ENCODE measurements at regions not wholly inside any gene's neighbourhood (a gene's known extent, or its start where the extent isn't known, plus 50 kb on each side); places are given as distances from the start of the nearest gene placed in this dataset.
"Not testable (repeated sequence)": the region's sequence is repeated elsewhere in the genome, so short reads cannot be mapped to it uniquely, and the experiment has no call there.

- H3K27ac ChIP-seq (ENCODE audit: low read depth, low read length), result no peak overlapping the region
- no peaks in the 10 kb centered on the region for H3K36me3 ChIP-seq (ENCODE audit: control insufficient read depth in 1 of 2, insufficient read depth in 2 of 2, low read length in 2 of 2)
- no peak overlapping the region for H3K9ac ChIP-seq (ENCODE audit: low read depth in 1 of 2, low read length in 2 of 2)
- H3K27me3 ChIP-seq (ENCODE audit: control insufficient read depth in 1 of 2, insufficient read depth in 2 of 2, low read length in 2 of 2), result no peaks in the 10 kb centered on the region
- no peaks in the 10 kb centered on the region for H3K4me1 ChIP-seq (ENCODE audit: control insufficient read depth in 1 of 2, insufficient read depth in 2 of 2, low read length in 2 of 2)
- peaks cover 3 to 13% of the 10 kb centered on the region in 2 donors for H3K9me3 ChIP-seq (ENCODE audit: control insufficient read depth in 1 of 2, low read length in 2 of 2)
- no peak overlapping the region for H3K4me3 ChIP-seq (ENCODE audit: low read depth in 1 of 2, low read length in 2 of 2)
Observed at GRCh38 chr3:35276568-35276967, 362.8 kb upstream of the ARPP21 start.

- Histone ChIP-seq H3K9me3 (ENCODE audit: control insufficient read depth in 1 of 2, low read length in 2 of 2) (no peaks in the 10 kb centered on the region), H3K36me3 (ENCODE audit: control insufficient read depth in 1 of 2, insufficient read depth in 2 of 2, low read length in 2 of 2) (no peaks in the 10 kb centered on the region), H3K4me1 (ENCODE audit: control insufficient read depth in 1 of 2, insufficient read depth in 2 of 2, low read length in 2 of 2) (no peaks in the 10 kb centered on the region), H3K9ac (ENCODE audit: low read depth in 1 of 2, low read length in 2 of 2) (no peak overlapping the region), H3K4me3 (ENCODE audit: low read depth in 1 of 2, low read length in 2 of 2) (no peak overlapping the region), H3K27me3 (ENCODE audit: control insufficient read depth in 1 of 2, insufficient read depth in 2 of 2, low read length in 2 of 2) (no peaks in the 10 kb centered on the region), H3K27ac (ENCODE audit: low read depth, low read length) (no peak overlapping the region)
Observed at GRCh38 chr3:35291471-35292236, 347.7 kb upstream of the ARPP21 start.

- Histone ChIP-seq H3K4me1 (ENCODE audit: control insufficient read depth in 1 of 2, insufficient read depth in 2 of 2, low read length in 2 of 2) (no peaks in the 10 kb centered on the region), H3K36me3 (ENCODE audit: control insufficient read depth in 1 of 2, insufficient read depth in 2 of 2, low read length in 2 of 2) (no peaks in the 10 kb centered on the region), H3K4me3 (ENCODE audit: low read depth in 1 of 2, low read length in 2 of 2) (no peak overlapping the region), H3K27me3 (ENCODE audit: control insufficient read depth in 1 of 2, insufficient read depth in 2 of 2, low read length in 2 of 2) (no peaks in the 10 kb centered on the region), H3K9me3 (ENCODE audit: control insufficient read depth in 1 of 2, low read length in 2 of 2) (no peaks in the 10 kb centered on the region), H3K9ac (ENCODE audit: low read depth in 1 of 2, low read length in 2 of 2) (no peak overlapping the region), H3K27ac (ENCODE audit: low read depth, low read length) (no peak overlapping the region)
Observed at GRCh38 chr3:35292568-35292967, 346.8 kb upstream of the ARPP21 start.

GRCh38 chr3:35295906-35296305, 343.4 kb upstream of the ARPP21 start:
- H3K27ac ChIP-seq (ENCODE audit: low read depth, low read length), result no peak overlapping the region
- no peaks in the 10 kb centered on the region for H3K36me3 ChIP-seq (ENCODE audit: control insufficient read depth in 1 of 2, insufficient read depth in 2 of 2, low read length in 2 of 2)
- no peak overlapping the region for H3K4me3 ChIP-seq (ENCODE audit: low read depth in 1 of 2, low read length in 2 of 2)
- no peak overlapping the region for H3K9ac ChIP-seq (ENCODE audit: low read depth in 1 of 2, low read length in 2 of 2)
- H3K4me1 ChIP-seq (ENCODE audit: control insufficient read depth in 1 of 2, insufficient read depth in 2 of 2, low read length in 2 of 2), result no peaks in the 10 kb centered on the region
- H3K9me3 ChIP-seq (ENCODE audit: control insufficient read depth in 1 of 2, low read length in 2 of 2), result no peaks in the 10 kb centered on the region
- no peaks in the 10 kb centered on the region for H3K27me3 ChIP-seq (ENCODE audit: control insufficient read depth in 1 of 2, insufficient read depth in 2 of 2, low read length in 2 of 2)

- H3K4me3 ChIP-seq (ENCODE audit: low read depth in 1 of 2, low read length in 2 of 2), result no peak overlapping the region
- no peak overlapping the region for H3K27ac ChIP-seq (ENCODE audit: low read depth, low read length)
Observed at GRCh38 chr3:35296533-35296932, 342.8 kb upstream of the ARPP21 start.

GRCh38 chr3:35296944-35297343, 342.4 kb upstream of the ARPP21 start:
- H3K9ac ChIP-seq (ENCODE audit: low read depth in 1 of 2, low read length in 2 of 2); H3K36me3 ChIP-seq (ENCODE audit: control insufficient read depth in 1 of 2, insufficient read depth in 2 of 2, low read length in 2 of 2); H3K27ac ChIP-seq (ENCODE audit: low read depth, low read length); H3K4me3 ChIP-seq (ENCODE audit: low read depth in 1 of 2, low read length in 2 of 2); H3K9me3 ChIP-seq (ENCODE audit: control insufficient read depth in 1 of 2, low read length in 2 of 2); H3K27me3 ChIP-seq (ENCODE audit: control insufficient read depth in 1 of 2, insufficient read depth in 2 of 2, low read length in 2 of 2); H3K4me1 ChIP-seq (ENCODE audit: control insufficient read depth in 1 of 2, insufficient read depth in 2 of 2, low read length in 2 of 2): not testable (repeated sequence)

More at GRCh38 chr3:35296533-35296932, 342.8 kb upstream of the ARPP21 start:
- H3K36me3 ChIP-seq (ENCODE audit: control insufficient read depth in 1 of 2, insufficient read depth in 2 of 2, low read length in 2 of 2), result no peaks in the 10 kb centered on the region
- no peaks in the 10 kb centered on the region for H3K9me3 ChIP-seq (ENCODE audit: control insufficient read depth in 1 of 2, low read length in 2 of 2)
- H3K4me1 ChIP-seq (ENCODE audit: control insufficient read depth in 1 of 2, insufficient read depth in 2 of 2, low read length in 2 of 2), result no peaks in the 10 kb centered on the region
- H3K9ac ChIP-seq (ENCODE audit: low read depth in 1 of 2, low read length in 2 of 2), result no peak overlapping the region
- no peaks in the 10 kb centered on the region for H3K27me3 ChIP-seq (ENCODE audit: control insufficient read depth in 1 of 2, insufficient read depth in 2 of 2, low read length in 2 of 2)

GRCh38 chr3:35305406-35305805, 333.9 kb upstream of the ARPP21 start:
- Histone ChIP-seq H3K4me1 (ENCODE audit: control insufficient read depth in 1 of 2, insufficient read depth in 2 of 2, low read length in 2 of 2) (no peaks in the 10 kb centered on the region), H3K36me3 (ENCODE audit: control insufficient read depth in 1 of 2, insufficient read depth in 2 of 2, low read length in 2 of 2) (no peaks in the 10 kb centered on the region), H3K27ac (ENCODE audit: low read depth, low read length) (no peak overlapping the region), H3K9me3 (ENCODE audit: control insufficient read depth in 1 of 2, low read length in 2 of 2) (no peaks in the 10 kb centered on the region), H3K4me3 (ENCODE audit: low read depth in 1 of 2, low read length in 2 of 2) (no peak overlapping the region), H3K27me3 (ENCODE audit: control insufficient read depth in 1 of 2, insufficient read depth in 2 of 2, low read length in 2 of 2) (no peaks in the 10 kb centered on the region), H3K9ac (ENCODE audit: low read depth in 1 of 2, low read length in 2 of 2) (no peak overlapping the region)

- Histone ChIP-seq H3K9me3 (ENCODE audit: control insufficient read depth in 1 of 2, low read length in 2 of 2) (no peaks in the 10 kb centered on the region), H3K9ac (ENCODE audit: low read depth in 1 of 2, low read length in 2 of 2) (no peak overlapping the region), H3K4me1 (ENCODE audit: control insufficient read depth in 1 of 2, insufficient read depth in 2 of 2, low read length in 2 of 2) (no peaks in the 10 kb centered on the region), H3K4me3 (ENCODE audit: low read depth in 1 of 2, low read length in 2 of 2) (no peak overlapping the region), H3K36me3 (ENCODE audit: control insufficient read depth in 1 of 2, insufficient read depth in 2 of 2, low read length in 2 of 2) (no peaks in the 10 kb centered on the region), H3K27ac (ENCODE audit: low read depth, low read length) (no peak overlapping the region), H3K27me3 (ENCODE audit: control insufficient read depth in 1 of 2, insufficient read depth in 2 of 2, low read length in 2 of 2) (no peaks in the 10 kb centered on the region)
Observed at GRCh38 chr3:35307296-35307695, 332.0 kb upstream of the ARPP21 start.

GRCh38 chr3:35316841-35317240, 322.5 kb upstream of the ARPP21 start:
- not testable (repeated sequence) for H3K4me3 ChIP-seq (ENCODE audit: low read depth in 1 of 2, low read length in 2 of 2); H3K27ac ChIP-seq (ENCODE audit: low read depth, low read length); H3K36me3 ChIP-seq (ENCODE audit: control insufficient read depth in 1 of 2, insufficient read depth in 2 of 2, low read length in 2 of 2); H3K9ac ChIP-seq (ENCODE audit: low read depth in 1 of 2, low read length in 2 of 2); H3K4me1 ChIP-seq (ENCODE audit: control insufficient read depth in 1 of 2, insufficient read depth in 2 of 2, low read length in 2 of 2); H3K9me3 ChIP-seq (ENCODE audit: control insufficient read depth in 1 of 2, low read length in 2 of 2); H3K27me3 ChIP-seq (ENCODE audit: control insufficient read depth in 1 of 2, insufficient read depth in 2 of 2, low read length in 2 of 2)

- Histone ChIP-seq H3K27me3 (ENCODE audit: control insufficient read depth in 1 of 2, insufficient read depth in 2 of 2, low read length in 2 of 2) (no peaks in the 10 kb centered on the region), H3K27ac (ENCODE audit: low read depth, low read length) (no peak overlapping the region), H3K36me3 (ENCODE audit: control insufficient read depth in 1 of 2, insufficient read depth in 2 of 2, low read length in 2 of 2) (no peaks in the 10 kb centered on the region), H3K9me3 (ENCODE audit: control insufficient read depth in 1 of 2, low read length in 2 of 2) (peaks cover 0 to 3% of the 10 kb centered on the region in 2 donors), H3K4me3 (ENCODE audit: low read depth in 1 of 2, low read length in 2 of 2) (no peak overlapping the region), H3K9ac (ENCODE audit: low read depth in 1 of 2, low read length in 2 of 2) (no peak overlapping the region), H3K4me1 (ENCODE audit: control insufficient read depth in 1 of 2, insufficient read depth in 2 of 2, low read length in 2 of 2) (no peaks in the 10 kb centered on the region)
Observed at GRCh38 chr3:35320646-35321407, 318.5 kb upstream of the ARPP21 start.
